ENCODE measurements at regions not wholly inside any gene's neighbourhood (a gene's known extent, or its start where the extent isn't known, plus 50 kb on each side); places are given as distances from the start of the nearest gene placed in this dataset.

DNA sequence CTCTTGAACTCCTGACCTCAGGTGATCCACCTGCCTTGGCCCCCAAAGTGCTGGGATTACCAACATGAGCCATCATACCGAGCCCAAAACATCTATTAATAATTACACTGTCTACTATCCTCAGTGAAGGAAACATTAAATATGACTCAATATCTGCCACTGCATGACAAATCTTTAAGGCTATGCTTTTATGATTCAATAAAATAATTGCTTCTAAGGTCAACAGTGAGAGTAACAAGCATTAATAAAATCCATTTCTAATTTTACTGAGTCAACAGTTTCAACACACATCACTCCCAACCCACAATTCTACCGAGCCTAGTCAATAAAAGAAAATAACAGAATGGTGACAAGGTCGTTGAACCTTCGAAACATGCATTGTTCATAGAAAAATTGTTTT lies 125.5 kb upstream of the CHRM3 start:
- Histone ChIP-seq H3K36me3 (ENCODE audit: insufficient read depth, low read length) (no peaks in the 10 kb centered on the region), H3K27ac (no peak overlapping the region), H3K9ac (ENCODE audit: insufficient read length) (no peak overlapping the region), H3K4me3 (no peak overlapping the region), H3K9me3 (ENCODE audit: low read depth, low read length) (no peaks in the 10 kb centered on the region)
- TF ChIP-seq FOXP2 (optimal IDR thresholded peaks at IDR 0.05; ENCODE audit: control extremely low read depth, extremely low read length, insufficient read depth): no peak
- TF ChIP-seq EZH2 (IDR thresholded peaks at IDR 0.05): no peak
- no peak for TF ChIP-seq POLR2AphosphoS5 (IDR thresholded peaks at IDR 0.05; ENCODE audit: borderline replicate concordance, low read depth, low read length)
- no peak for DNase-seq (ENCODE audit: low read depth, low spot score)

DNA sequence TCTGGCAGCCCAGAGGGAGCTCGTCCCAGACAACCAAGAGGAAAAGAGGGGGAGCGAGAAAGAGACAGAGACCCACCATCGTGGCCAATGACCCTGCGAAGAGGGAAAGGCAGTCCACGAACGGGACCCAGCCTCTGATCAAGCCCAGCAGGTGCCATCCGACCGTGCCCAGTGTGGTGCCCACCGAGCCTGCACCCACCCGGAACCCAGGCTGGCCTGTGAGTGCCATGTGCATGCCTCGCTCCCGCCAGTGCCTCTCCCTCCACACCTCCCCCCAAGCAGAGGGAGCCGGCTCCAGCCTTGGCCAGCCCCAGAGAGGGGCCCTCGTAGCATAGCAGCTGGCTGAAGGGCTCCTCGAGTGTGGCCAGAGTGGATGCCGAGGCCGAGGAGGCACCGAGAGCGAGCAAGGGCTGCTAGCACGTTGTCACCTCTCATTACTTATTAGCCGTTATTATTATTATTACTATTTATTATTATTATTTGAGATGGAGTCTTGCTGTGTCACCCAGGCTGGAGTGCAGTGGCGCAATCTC lies 130.7 kb upstream of the CHRM3 start:
- DNase-seq (ENCODE audit: low read depth, low spot score): no peak
- no peak for TF ChIP-seq POLR2AphosphoS5 (IDR thresholded peaks at IDR 0.05; ENCODE audit: borderline replicate concordance, low read depth, low read length)
- no peak for TF ChIP-seq EZH2 (IDR thresholded peaks at IDR 0.05)
- no peak for TF ChIP-seq FOXP2 (optimal IDR thresholded peaks at IDR 0.05; ENCODE audit: control extremely low read depth, extremely low read length, insufficient read depth)
- Histone ChIP-seq H3K9me3 (ENCODE audit: low read depth, low read length) (no peaks in the 10 kb centered on the region), H3K36me3 (ENCODE audit: insufficient read depth, low read length) (no peaks in the 10 kb centered on the region), H3K4me3 (no peak overlapping the region), H3K27ac (no peak overlapping the region), H3K9ac (ENCODE audit: insufficient read length) (no peak overlapping the region)

DNA sequence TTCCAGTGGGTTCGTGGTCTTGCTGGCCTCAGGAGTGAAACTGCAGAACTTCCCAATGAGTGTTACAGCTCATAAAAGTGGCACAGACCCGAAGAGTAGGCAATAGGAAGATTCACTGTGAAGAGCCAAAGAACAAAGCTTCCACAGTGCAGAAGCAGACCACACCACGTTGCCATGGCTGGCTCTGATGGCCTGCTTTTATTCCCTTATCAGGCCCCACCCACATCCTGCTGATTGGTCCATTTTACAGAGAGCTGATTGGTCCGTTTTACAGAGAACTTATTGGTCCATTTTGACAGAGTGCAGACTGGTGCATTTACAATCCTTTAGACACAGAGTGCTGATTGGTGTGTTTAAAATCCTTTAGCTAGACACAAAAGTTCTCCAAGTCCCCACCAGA lies 131.4 kb upstream of the CHRM3 start:
- Histone ChIP-seq H3K4me3 (no peak overlapping the region), H3K36me3 (ENCODE audit: insufficient read depth, low read length) (no peaks in the 10 kb centered on the region), H3K27ac (no peak overlapping the region), H3K9me3 (ENCODE audit: low read depth, low read length) (no peaks in the 10 kb centered on the region), H3K9ac (ENCODE audit: insufficient read length) (no peak overlapping the region)
- TF ChIP-seq FOXP2 (optimal IDR thresholded peaks at IDR 0.05; ENCODE audit: control extremely low read depth, extremely low read length, insufficient read depth) (no peak), EZH2 (IDR thresholded peaks at IDR 0.05) (no peak), POLR2AphosphoS5 (IDR thresholded peaks at IDR 0.05; ENCODE audit: borderline replicate concordance, low read depth, low read length) (no peak)
- no peak for DNase-seq (ENCODE audit: low read depth, low spot score)

DNA sequence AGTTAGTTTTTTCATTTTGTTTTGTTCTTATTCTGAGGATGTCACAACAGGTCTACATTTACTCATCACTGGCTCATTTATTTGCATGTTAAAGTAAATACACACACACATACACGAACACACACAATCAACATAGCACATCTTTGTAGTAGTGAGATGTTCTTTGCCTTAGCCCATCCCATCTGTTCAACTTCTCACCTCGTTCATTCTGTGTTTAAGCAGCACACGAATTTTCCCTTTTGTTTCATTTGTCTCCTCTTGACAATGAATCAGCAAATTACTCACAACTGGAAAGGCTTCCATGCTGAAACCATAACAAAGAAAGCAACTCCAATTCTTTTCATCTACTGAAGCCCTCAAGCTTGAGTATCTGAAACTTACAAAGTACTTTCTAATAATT lies 133.3 kb upstream of the CHRM3 start:
- H3K27ac ChIP-seq: no peak overlapping the region
- no peak overlapping the region for H3K4me3 ChIP-seq
- no peaks in the 10 kb centered on the region for H3K36me3 ChIP-seq (ENCODE audit: insufficient read depth, low read length)
- no peak for TF ChIP-seq POLR2AphosphoS5 (IDR thresholded peaks at IDR 0.05; ENCODE audit: borderline replicate concordance, low read depth, low read length)
- TF ChIP-seq EZH2 (IDR thresholded peaks at IDR 0.05): no peak
- no peak for TF ChIP-seq FOXP2 (optimal IDR thresholded peaks at IDR 0.05; ENCODE audit: control extremely low read depth, extremely low read length, insufficient read depth)
- no peaks in the 10 kb centered on the region for H3K9me3 ChIP-seq (ENCODE audit: low read depth, low read length)
- no peak for DNase-seq (ENCODE audit: low read depth, low spot score)
- H3K9ac ChIP-seq (ENCODE audit: insufficient read length): no peak overlapping the region

DNA sequence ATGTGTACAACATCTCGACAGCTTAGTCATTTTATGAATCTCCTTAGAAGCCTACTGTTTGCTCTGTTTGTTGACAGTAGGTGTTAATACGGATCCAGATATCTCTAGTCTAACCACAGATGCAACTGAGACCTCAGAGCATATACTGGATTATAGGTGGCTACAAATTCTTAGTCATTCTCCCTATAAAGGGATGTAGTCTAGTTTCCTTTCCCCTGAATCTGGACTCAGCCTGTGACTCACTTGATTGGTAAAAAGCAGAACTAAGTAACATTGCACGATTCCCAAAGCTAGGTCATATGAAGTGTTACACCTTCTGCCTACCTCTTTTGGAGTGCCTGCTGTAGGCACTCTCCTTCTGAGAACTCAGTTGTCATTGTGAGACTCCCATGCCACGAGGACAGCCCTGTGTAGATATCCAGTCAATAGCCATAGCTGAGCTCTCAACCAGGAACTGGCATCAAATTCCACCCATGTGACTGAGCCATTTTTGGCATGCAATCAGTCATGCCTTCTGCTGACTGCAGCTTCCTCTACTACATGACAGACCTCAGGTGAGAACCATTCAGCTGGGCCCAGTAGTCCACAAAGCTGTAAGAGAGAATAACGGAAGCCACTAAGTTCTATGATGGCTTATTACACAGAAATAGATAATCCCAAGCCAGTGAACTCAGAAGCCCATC lies 135.9 kb upstream of the CHRM3 start:
- Histone ChIP-seq H3K36me3 (ENCODE audit: insufficient read depth, low read length) (no peaks in the 10 kb centered on the region), H3K9ac (ENCODE audit: insufficient read length) (no peak overlapping the region), H3K9me3 (ENCODE audit: low read depth, low read length) (no peaks in the 10 kb centered on the region), H3K27ac (no peak overlapping the region), H3K4me3 (no peak overlapping the region)
- no peak for DNase-seq (ENCODE audit: low read depth, low spot score)
- TF ChIP-seq FOXP2 (optimal IDR thresholded peaks at IDR 0.05; ENCODE audit: control extremely low read depth, extremely low read length, insufficient read depth) (no peak), EZH2 (IDR thresholded peaks at IDR 0.05) (no peak), POLR2AphosphoS5 (IDR thresholded peaks at IDR 0.05; ENCODE audit: borderline replicate concordance, low read depth, low read length) (no peak)

DNA sequence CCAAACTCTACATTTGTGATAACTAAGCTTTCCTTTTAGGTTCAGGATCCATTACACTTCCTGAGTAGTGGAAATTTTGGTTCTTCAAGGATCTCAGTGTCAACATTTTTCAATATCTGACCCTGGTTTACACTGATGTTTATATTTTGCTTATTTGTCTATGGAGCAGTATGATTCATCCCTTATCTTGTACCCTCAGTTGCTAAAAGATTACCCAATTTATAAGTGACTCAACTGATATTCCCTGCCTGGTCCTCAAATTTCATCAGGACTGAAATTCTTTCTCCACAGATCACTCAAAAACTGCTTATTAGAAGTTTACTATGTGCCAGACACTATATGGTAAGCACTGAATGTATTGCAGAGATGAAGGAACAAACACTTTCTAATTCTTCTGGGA lies 139.1 kb upstream of the CHRM3 start:
- TF ChIP-seq POLR2AphosphoS5 (IDR thresholded peaks at IDR 0.05; ENCODE audit: borderline replicate concordance, low read depth, low read length) (no peak), EZH2 (IDR thresholded peaks at IDR 0.05) (no peak), FOXP2 (optimal IDR thresholded peaks at IDR 0.05; ENCODE audit: control extremely low read depth, extremely low read length, insufficient read depth) (no peak)
- Histone ChIP-seq H3K4me3 (no peak overlapping the region), H3K9me3 (ENCODE audit: low read depth, low read length) (no peaks in the 10 kb centered on the region), H3K9ac (ENCODE audit: insufficient read length) (no peak overlapping the region), H3K27ac (no peak overlapping the region), H3K36me3 (ENCODE audit: insufficient read depth, low read length) (no peaks in the 10 kb centered on the region)
- DNase-seq (ENCODE audit: low read depth, low spot score): no peak

DNA sequence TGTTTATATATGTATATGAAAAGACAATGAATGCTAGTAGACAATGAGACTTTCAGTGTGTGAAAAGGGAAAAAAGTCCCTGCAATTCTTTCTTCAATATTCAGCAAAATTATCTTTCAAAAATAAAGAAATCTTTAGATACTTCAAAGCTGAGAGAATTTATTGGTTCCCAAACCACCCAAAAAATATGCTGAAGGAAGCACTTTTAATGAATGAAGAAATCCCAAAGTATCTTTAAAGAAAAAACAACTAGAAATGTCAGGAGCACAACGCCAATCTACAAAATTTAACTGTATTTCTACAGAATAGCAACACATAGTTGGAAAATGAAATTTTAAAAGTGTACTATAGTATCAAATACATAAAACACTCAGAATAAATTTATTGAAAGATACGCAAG lies 142.3 kb upstream of the CHRM3 start:
- H3K36me3 ChIP-seq (ENCODE audit: insufficient read depth, low read length): no peaks in the 10 kb centered on the region
- H3K9me3 ChIP-seq (ENCODE audit: low read depth, low read length): no peaks in the 10 kb centered on the region
- H3K4me3 ChIP-seq: no peak overlapping the region
- no peak for DNase-seq (ENCODE audit: low read depth, low spot score)
- H3K9ac ChIP-seq (ENCODE audit: insufficient read length): no peak overlapping the region
- TF ChIP-seq EZH2 (IDR thresholded peaks at IDR 0.05) (no peak), POLR2AphosphoS5 (IDR thresholded peaks at IDR 0.05; ENCODE audit: borderline replicate concordance, low read depth, low read length) (no peak), FOXP2 (optimal IDR thresholded peaks at IDR 0.05; ENCODE audit: control extremely low read depth, extremely low read length, insufficient read depth) (no peak)
- H3K27ac ChIP-seq: no peak overlapping the region

DNA sequence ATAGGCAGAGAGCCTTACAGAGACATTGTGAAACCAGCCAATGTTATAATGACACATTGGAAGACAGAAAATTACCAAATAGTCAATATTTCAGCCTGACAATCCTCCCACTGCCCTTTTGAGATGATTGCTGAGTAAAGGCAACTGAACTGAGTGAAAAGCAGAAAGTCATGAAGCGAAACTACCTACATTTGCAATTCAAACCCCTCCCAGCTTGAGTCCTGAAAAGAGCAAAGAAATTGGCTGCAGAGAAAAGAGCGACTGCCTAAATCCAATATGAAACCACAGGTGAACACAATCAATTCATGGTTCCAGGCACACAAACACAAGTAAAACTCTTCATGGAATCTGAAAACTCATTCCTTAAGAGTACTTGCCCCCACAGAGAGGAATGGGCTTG lies 143.4 kb upstream of the CHRM3 start:
- Histone ChIP-seq H3K9me3 (ENCODE audit: low read depth, low read length) (no peaks in the 10 kb centered on the region), H3K4me3 (no peak overlapping the region), H3K27ac (no peak overlapping the region), H3K9ac (ENCODE audit: insufficient read length) (no peak overlapping the region), H3K36me3 (ENCODE audit: insufficient read depth, low read length) (no peaks in the 10 kb centered on the region)
- DNase-seq (ENCODE audit: low read depth, low spot score): no peak
- TF ChIP-seq POLR2AphosphoS5 (IDR thresholded peaks at IDR 0.05; ENCODE audit: borderline replicate concordance, low read depth, low read length) (no peak), EZH2 (IDR thresholded peaks at IDR 0.05) (no peak), FOXP2 (optimal IDR thresholded peaks at IDR 0.05; ENCODE audit: control extremely low read depth, extremely low read length, insufficient read depth) (no peak)

DNA sequence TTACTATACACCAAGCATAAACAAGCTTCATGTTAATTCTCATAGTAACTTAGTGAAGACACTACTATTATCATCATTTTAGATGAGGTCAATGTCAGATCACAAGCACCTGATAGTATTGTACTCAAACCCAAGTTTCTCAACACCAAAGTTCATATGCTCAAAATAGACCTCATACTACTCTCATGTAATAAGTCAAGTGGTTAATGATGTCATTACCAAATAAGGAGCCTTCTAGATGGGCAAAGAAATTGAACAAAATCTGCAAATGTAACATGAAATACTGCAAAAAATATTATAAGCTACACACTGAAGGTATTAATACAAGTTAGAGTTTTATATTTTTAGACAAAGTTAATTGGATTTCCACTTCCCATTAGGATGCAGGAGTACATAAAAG lies 144.0 kb upstream of the CHRM3 start:
- Histone ChIP-seq H3K36me3 (ENCODE audit: insufficient read depth, low read length) (no peaks in the 10 kb centered on the region), H3K4me3 (no peak overlapping the region), H3K9ac (ENCODE audit: insufficient read length) (no peak overlapping the region), H3K9me3 (ENCODE audit: low read depth, low read length) (no peaks in the 10 kb centered on the region), H3K27ac (no peak overlapping the region)
- no peak for DNase-seq (ENCODE audit: low read depth, low spot score)
- TF ChIP-seq FOXP2 (optimal IDR thresholded peaks at IDR 0.05; ENCODE audit: control extremely low read depth, extremely low read length, insufficient read depth): no peak
- no peak for TF ChIP-seq EZH2 (IDR thresholded peaks at IDR 0.05)
- TF ChIP-seq POLR2AphosphoS5 (IDR thresholded peaks at IDR 0.05; ENCODE audit: borderline replicate concordance, low read depth, low read length): no peak

All from SK-N-MC (cell line).